GM23338 (cell line): ENCODE measurements at regions not wholly inside any gene's neighbourhood (a gene's known extent, or its start where the extent isn't known, plus 50 kb on each side); places are given as distances from the start of the nearest gene placed in this dataset.

Experiments
- CREB1 ChIP-seq: fragments of 250-450 bp; sonication (Bioruptor Pico); IDR thresholded peaks from 2 replicates; pipeline ENCODE4 v1.5.0; 2020; ENCODE audit warnings: low read depth, mild to moderate bottlenecking, moderate library complexity
- CTCF ChIP-seq, 2 experiments: fragments of 200-600 bp in 1 of 2; sonication (generic) in 1 of 2; conservative IDR thresholded peaks; 2 replicates each; pipeline versions ENCODE4 v1.5.1 to v1.6.1; 2016 to 2017; ENCODE audit warnings: antibody characterized with exemption in 2 of 2, low read depth in 2 of 2, mild to moderate bottlenecking in 2 of 2, moderate library complexity in 1 of 2
- ETS1 ChIP-seq: IDR thresholded peaks from 2 replicates; pipeline ENCODE4 v1.6.1; 2016; ENCODE audit warnings: antibody characterized with exemption
- EZH2 ChIP-seq: fragments of 200-600 bp; sonication (generic); IDR thresholded peaks from one replicate; pipeline ENCODE4 v1.8.0; 2017; ENCODE audit warnings: antibody characterized with exemption, mild to moderate bottlenecking, low read depth; ENCODE audit not compliant: unreplicated experiment
- EZH2phosphoT487 ChIP-seq: fragments of 200-600 bp; sonication (generic); IDR thresholded peaks from one replicate; pipeline ENCODE4 v1.8.1; 2018; ENCODE audit warnings: antibody characterized with exemption; ENCODE audit not compliant: unreplicated experiment
- JUNB ChIP-seq: IDR thresholded peaks from one replicate; pipeline ENCODE4 v1.6.1; 2016; ENCODE audit warnings: antibody characterized with exemption; ENCODE audit not compliant: unreplicated experiment
- POLR2AphosphoS5 ChIP-seq: IDR thresholded peaks from 2 replicates; pipeline ENCODE4 v1.6.1; 2016; ENCODE audit warnings: antibody characterized with exemption, low read depth
- REST ChIP-seq: IDR thresholded peaks from one replicate; pipeline ENCODE4 v1.6.1; 2018; ENCODE audit warnings: antibody characterized with exemption; ENCODE audit not compliant: unreplicated experiment
- STAT1 ChIP-seq: IDR thresholded peaks from one replicate; pipeline ENCODE4 v1.6.1; 2016; ENCODE audit warnings: antibody characterized with exemption; ENCODE audit not compliant: unreplicated experiment
- ZNF331 ChIP-seq: fragments of 250-450 bp; sonication (Bioruptor Pico); IDR thresholded peaks from 2 replicates; pipeline ENCODE4 v1.5.0; 2020; ENCODE audit warnings: low read depth, mild to moderate bottlenecking, moderate library complexity

- no peak for TF ChIP-seq CTCF (conservative IDR thresholded peaks at IDR 0.05; ENCODE audit: low read depth in 2 of 2)
- no peak for TF ChIP-seq EZH2
- no peak for TF ChIP-seq POLR2AphosphoS5
- no peak for TF ChIP-seq EZH2phosphoT487
- no peak for TF ChIP-seq CREB1
- no peak for TF ChIP-seq ZNF331 (CRISPR knock-in tag)
- no peak for TF ChIP-seq REST
- TF ChIP-seq JUNB, result no peak
- no peak for TF ChIP-seq STAT1
- TF ChIP-seq ETS1, result no peak
Observed at GRCh38 chr4:181661090-181661489, 582.1 kb upstream of the TENM3 start.
